NCI-H2196 (cell line): ENCODE measurements at regions not wholly inside any gene's neighbourhood (a gene's known extent, or its start where the extent isn't known, plus 50 kb on each side); places are given as distances from the start of the nearest gene placed in this dataset.

Source experiments
- DNase-seq: peaks from one replicate; lab custom pipeline; 2025; ENCODE audit not compliant: unreplicated experiment; lab: John Stamatoyannopoulos, UW

- no peak for DNase-seq
Observed at GRCh38 chr1:239676522-239677273, 290.3 kb downstream of the CHRM3 start.

- no peak for DNase-seq
Observed at GRCh38 chr1:239677362-239677761, 291.0 kb downstream of the CHRM3 start.

- no peak for DNase-seq
Observed at GRCh38 chr1:239678181-239678580, 291.8 kb downstream of the CHRM3 start.

GRCh38 chr1:239682046-239682445 lies 295.7 kb downstream of the CHRM3 start:
- no peak for DNase-seq

- no peak for DNase-seq
Observed at GRCh38 chr1:239682960-239683359, 296.6 kb downstream of the CHRM3 start.

- DNase-seq, result no peak
Observed at GRCh38 chr1:239686386-239686785, 300.0 kb downstream of the CHRM3 start.

- DNase-seq, result no peak
Observed at GRCh38 chr1:239696317-239696716, 309.9 kb downstream of the CHRM3 start.

- DNase-seq, result no peak
Observed at GRCh38 chr1:239700667-239701066, 314.3 kb downstream of the CHRM3 start.

- no peak for DNase-seq
Observed at GRCh38 chr1:239703075-239703474, 316.7 kb downstream of the CHRM3 start.

- DNase-seq, result no peak
Observed at GRCh38 chr1:239706245-239706892, 320.0 kb downstream of the CHRM3 start.

- DNase-seq, result no peak
Observed at GRCh38 chr1:239707615-239708014, 321.2 kb downstream of the CHRM3 start.

GRCh38 chr1:239708622-239709021 lies 322.3 kb downstream of the CHRM3 start:
- no peak for DNase-seq

- DNase-seq, result no peak
Observed at GRCh38 chr1:239711768-239712167, 325.4 kb downstream of the CHRM3 start.

GRCh38 chr1:239717097-239717917 lies 330.9 kb downstream of the CHRM3 start:
- DNase-seq, result no peak

GRCh38 chr1:239717918-239718184 lies 331.5 kb downstream of the CHRM3 start:
- DNase-seq, result no peak

GRCh38 chr1:239718571-239718970 lies 332.2 kb downstream of the CHRM3 start:
- DNase-seq, result no peak

GRCh38 chr1:239718997-239719628 lies 332.7 kb downstream of the CHRM3 start:
- DNase-seq, result no peak

- DNase-seq, result no peak
Observed at GRCh38 chr1:239719642-239720258, 333.4 kb downstream of the CHRM3 start.

GRCh38 chr1:239722035-239722434 lies 335.7 kb downstream of the CHRM3 start:
- DNase-seq, result no peak

GRCh38 chr1:239723776-239724367 lies 337.5 kb downstream of the CHRM3 start:
- no peak for DNase-seq

GRCh38 chr1:239725371-239725770 lies 339.0 kb downstream of the CHRM3 start:
- DNase-seq, result no peak
